Ascending aorta (tissue), 2 donors: ENCODE measurements at regions not wholly inside any gene's neighbourhood (a gene's known extent, or its start where the extent isn't known, plus 50 kb on each side); places are given as distances from the start of the nearest gene placed in this dataset.

Experiments used
- DNase-seq, 2 donors: peaks; one replicate each; pipeline ENCODE4 v3.0.0-alpha.2; 2019; ENCODE audit warnings: low spot score in 2 of 2
- H3K27ac ChIP-seq, 2 donors: fragments of 200-600 bp; sonication (generic); one replicate each; pipeline ENCODE4 v1.5.1; 2016 to 2017; ENCODE audit warnings: mild to moderate bottlenecking in 1 of 2
- H3K27me3 ChIP-seq: fragments of 200-600 bp; sonication (generic); one replicate; pipeline ENCODE4 v1.5.1; 2017
- H3K36me3 ChIP-seq, 2 donors: fragments of 200-600 bp; sonication (generic); one replicate each; pipeline ENCODE4 v1.5.1; 2016
- H3K4me1 ChIP-seq, 2 donors: fragments of 200-600 bp; sonication (generic); one replicate each; pipeline ENCODE4 v1.5.1; 2016 to 2017; ENCODE audit warnings: mild to moderate bottlenecking in 1 of 2
- H3K4me3 ChIP-seq, 2 donors: fragments of 200-600 bp; sonication (generic); one replicate each; pipeline ENCODE4 v1.5.1; 2016 to 2017; ENCODE audit warnings: mild to moderate bottlenecking in 1 of 2
- H3K9me3 ChIP-seq, 2 donors: fragments of 200-600 bp; sonication (generic); one replicate each; pipeline ENCODE4 v1.5.1; 2016
- intact Hi-C: fragments of 100-400 bp; cut with DNase I; formaldehyde crosslinking; loops from one replicate; pipeline ENCODE4 v1.15.1; 2023
- TF ChIP-seq, protein P1 (sequence below), 3 experiments: fragments of 200-600 bp in 2 of 3; fragments of 450-650 bp in 1 of 3; sonication (generic) in 2 of 3; IDR thresholded peaks; one replicate each; pipeline ENCODE4 v1.5.1; 2016 to 2019; ENCODE audit warnings: antibody characterized with exemption in 3 of 3, mild to moderate bottlenecking in 1 of 3, moderate library complexity in 1 of 3

- TF ChIP-seq, protein P1, sequence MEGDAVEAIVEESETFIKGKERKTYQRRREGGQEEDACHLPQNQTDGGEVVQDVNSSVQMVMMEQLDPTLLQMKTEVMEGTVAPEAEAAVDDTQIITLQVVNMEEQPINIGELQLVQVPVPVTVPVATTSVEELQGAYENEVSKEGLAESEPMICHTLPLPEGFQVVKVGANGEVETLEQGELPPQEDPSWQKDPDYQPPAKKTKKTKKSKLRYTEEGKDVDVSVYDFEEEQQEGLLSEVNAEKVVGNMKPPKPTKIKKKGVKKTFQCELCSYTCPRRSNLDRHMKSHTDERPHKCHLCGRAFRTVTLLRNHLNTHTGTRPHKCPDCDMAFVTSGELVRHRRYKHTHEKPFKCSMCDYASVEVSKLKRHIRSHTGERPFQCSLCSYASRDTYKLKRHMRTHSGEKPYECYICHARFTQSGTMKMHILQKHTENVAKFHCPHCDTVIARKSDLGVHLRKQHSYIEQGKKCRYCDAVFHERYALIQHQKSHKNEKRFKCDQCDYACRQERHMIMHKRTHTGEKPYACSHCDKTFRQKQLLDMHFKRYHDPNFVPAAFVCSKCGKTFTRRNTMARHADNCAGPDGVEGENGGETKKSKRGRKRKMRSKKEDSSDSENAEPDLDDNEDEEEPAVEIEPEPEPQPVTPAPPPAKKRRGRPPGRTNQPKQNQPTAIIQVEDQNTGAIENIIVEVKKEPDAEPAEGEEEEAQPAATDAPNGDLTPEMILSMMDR (IDR thresholded peaks at IDR 0.05), result no peak
- H3K36me3 ChIP-seq, result no peaks in the 10 kb centered on the region
- intact Hi-C loops, result no loop called here
- DNase-seq, result no peak
- no peak overlapping the region for H3K27ac ChIP-seq
- H3K27me3 ChIP-seq, result no peaks in the 10 kb centered on the region
- H3K9me3 ChIP-seq, result no peaks in the 10 kb centered on the region
- H3K4me3 ChIP-seq, result no peak overlapping the region
- H3K4me1 ChIP-seq, result no peaks in the 10 kb centered on the region
These were observed 209.2 kb downstream of the RBM26 start for GRCh38 chr13:79196843-79197242.

- no peak overlapping the region for H3K4me3 ChIP-seq
- H3K9me3 ChIP-seq, result no peaks in the 10 kb centered on the region
- intact Hi-C loops, result no loop called here
- TF ChIP-seq, protein P1 (IDR thresholded peaks at IDR 0.05), result no peak
- H3K27ac ChIP-seq, result no peak overlapping the region
- no peaks in the 10 kb centered on the region for H3K36me3 ChIP-seq
- no peaks in the 10 kb centered on the region for H3K27me3 ChIP-seq
- DNase-seq, result no peak
- no peaks in the 10 kb centered on the region for H3K4me1 ChIP-seq
These were observed 209.7 kb downstream of the RBM26 start for GRCh38 chr13:79196366-79196765.

DNA sequence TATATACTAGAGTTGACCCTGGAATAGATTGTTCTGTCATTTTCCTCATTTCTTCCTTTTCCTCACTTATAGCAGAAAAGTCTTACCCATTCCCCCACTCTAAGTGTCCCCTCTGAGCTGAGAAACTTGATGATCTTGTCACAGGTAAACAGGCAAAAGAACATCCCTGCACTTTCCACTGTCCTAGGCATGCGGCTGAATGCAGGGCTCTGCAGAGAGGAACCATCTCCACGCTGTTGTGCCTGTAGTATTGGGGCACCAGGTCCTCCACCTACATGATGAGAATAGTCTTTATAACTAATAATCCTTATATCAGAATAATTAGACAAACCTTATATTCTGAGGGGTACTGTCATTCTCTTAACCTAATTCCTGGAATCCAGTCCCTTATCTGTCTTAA is 211.3 kb downstream of the RBM26 start:
- H3K36me3 ChIP-seq, result no peaks in the 10 kb centered on the region
- no peak overlapping the region for H3K4me3 ChIP-seq
- H3K4me1 ChIP-seq, result no peaks in the 10 kb centered on the region
- no peaks in the 10 kb centered on the region for H3K27me3 ChIP-seq
- intact Hi-C loops, result no loop called here
- TF ChIP-seq, protein P1 (IDR thresholded peaks at IDR 0.05), result no peak
- H3K27ac ChIP-seq, result no peak overlapping the region
- DNase-seq, result no peak
- H3K9me3 ChIP-seq, result no peaks in the 10 kb centered on the region

DNA sequence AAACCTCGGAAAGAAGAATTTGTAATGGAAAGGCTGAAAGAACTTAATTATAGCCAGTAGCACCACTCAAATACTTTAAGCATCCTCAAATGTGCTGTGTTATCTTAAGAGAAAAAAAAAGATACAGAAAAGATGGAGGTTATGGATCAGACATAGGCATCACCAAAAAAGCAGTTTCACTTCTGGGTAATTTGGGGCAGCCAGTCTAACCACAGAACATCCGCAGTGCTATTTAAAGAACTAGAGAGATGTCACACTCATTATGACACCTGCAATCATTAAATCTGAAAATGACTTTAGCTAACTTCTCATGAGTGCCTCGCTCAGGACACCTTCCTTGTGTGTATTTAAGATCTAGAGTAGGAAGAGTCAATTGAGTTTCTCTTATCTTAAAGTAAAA is 211.8 kb downstream of the RBM26 start:
- TF ChIP-seq, protein P1 (IDR thresholded peaks at IDR 0.05), result no peak
- Histone ChIP-seq H3K4me3 (no peak overlapping the region), H3K9me3 (no peaks in the 10 kb centered on the region), H3K27ac (no peak overlapping the region), H3K4me1 (no peaks in the 10 kb centered on the region), H3K27me3 (no peaks in the 10 kb centered on the region), H3K36me3 (no peaks in the 10 kb centered on the region)
- DNase-seq, result no peak
- intact Hi-C loops, result no loop called here

DNA sequence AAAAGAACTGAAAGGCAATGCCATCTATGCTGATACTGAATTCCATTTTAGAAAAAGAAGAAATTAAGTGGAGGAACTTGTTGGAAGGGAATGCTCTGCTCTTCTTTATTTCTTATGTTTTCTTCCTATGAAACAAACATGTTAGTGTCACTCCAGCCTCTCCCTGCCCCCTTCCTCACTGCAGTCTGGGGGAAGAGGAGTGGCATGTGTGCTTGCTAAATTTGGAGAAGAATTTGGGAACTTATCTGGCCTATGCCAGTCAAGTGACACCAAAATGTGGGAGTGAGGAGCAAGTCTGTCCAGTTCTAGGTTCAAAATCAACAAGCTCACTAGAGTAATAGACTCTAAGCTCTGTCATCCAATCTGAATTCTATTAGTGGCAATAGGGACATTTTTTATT is 214.6 kb downstream of the RBM26 start:
- no peaks in the 10 kb centered on the region for H3K27me3 ChIP-seq
- intact Hi-C loops, result no loop called here
- no peak overlapping the region for H3K27ac ChIP-seq
- no peak overlapping the region for H3K4me3 ChIP-seq
- DNase-seq, result no peak
- H3K4me1 ChIP-seq, result no peaks in the 10 kb centered on the region
- TF ChIP-seq, protein P1 (IDR thresholded peaks at IDR 0.05), result no peak
- no peaks in the 10 kb centered on the region for H3K9me3 ChIP-seq
- no peaks in the 10 kb centered on the region for H3K36me3 ChIP-seq

DNA sequence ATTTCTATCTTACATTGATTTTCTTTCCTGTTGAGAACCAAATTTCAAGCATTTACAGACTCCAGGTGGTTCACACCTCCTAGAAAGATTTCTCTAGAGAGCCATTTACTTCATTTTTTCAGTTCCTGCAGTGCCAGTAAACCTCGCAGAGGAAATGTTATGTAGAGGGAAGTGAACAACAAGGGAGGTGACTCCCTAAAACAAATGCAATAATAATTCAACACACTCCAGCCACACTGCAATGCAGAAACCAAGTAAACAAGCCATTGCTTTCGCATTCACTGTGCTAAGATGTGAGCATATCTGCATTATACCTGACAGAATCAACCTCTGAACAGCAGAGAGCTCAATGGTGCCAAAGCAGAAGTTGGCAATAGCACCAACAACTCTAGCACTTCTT is 215.1 kb downstream of the RBM26 start:
- H3K4me1 ChIP-seq, result no peaks in the 10 kb centered on the region
- intact Hi-C loops, result no loop called here
- H3K27me3 ChIP-seq, result no peaks in the 10 kb centered on the region
- no peak overlapping the region for H3K27ac ChIP-seq
- no peak for DNase-seq
- H3K9me3 ChIP-seq, result no peaks in the 10 kb centered on the region
- TF ChIP-seq, protein P1 (IDR thresholded peaks at IDR 0.05), result no peak
- H3K36me3 ChIP-seq, result no peaks in the 10 kb centered on the region
- H3K4me3 ChIP-seq, result no peak overlapping the region
